ENCODE measurements at regions not wholly inside any gene's neighbourhood (a gene's known extent, or its start where the extent isn't known, plus 50 kb on each side); places are given as distances from the start of the nearest gene placed in this dataset.

GRCh38 chr10:85510682-85511081 is 855.9 kb downstream of the GRID1 start:
- H3K9me3 Mint-ChIP-seq: no peaks in the 10 kb centered on the region
- ChIA-PET POLR2A (no interaction called here), CTCF (no interaction called here)
- TF ChIP-seq, protein P1, sequence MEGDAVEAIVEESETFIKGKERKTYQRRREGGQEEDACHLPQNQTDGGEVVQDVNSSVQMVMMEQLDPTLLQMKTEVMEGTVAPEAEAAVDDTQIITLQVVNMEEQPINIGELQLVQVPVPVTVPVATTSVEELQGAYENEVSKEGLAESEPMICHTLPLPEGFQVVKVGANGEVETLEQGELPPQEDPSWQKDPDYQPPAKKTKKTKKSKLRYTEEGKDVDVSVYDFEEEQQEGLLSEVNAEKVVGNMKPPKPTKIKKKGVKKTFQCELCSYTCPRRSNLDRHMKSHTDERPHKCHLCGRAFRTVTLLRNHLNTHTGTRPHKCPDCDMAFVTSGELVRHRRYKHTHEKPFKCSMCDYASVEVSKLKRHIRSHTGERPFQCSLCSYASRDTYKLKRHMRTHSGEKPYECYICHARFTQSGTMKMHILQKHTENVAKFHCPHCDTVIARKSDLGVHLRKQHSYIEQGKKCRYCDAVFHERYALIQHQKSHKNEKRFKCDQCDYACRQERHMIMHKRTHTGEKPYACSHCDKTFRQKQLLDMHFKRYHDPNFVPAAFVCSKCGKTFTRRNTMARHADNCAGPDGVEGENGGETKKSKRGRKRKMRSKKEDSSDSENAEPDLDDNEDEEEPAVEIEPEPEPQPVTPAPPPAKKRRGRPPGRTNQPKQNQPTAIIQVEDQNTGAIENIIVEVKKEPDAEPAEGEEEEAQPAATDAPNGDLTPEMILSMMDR (IDR thresholded peaks at IDR 0.05): no peak
- H3K4me1 Mint-ChIP-seq (ENCODE audit: low read depth): no peaks in the 10 kb centered on the region
- intact Hi-C loops (cut with micrococcal nuclease): no loop called here
- peaks cover 7% of the 10 kb centered on the region for H3K27me3 Mint-ChIP-seq
- H3K4me3 Mint-ChIP-seq: no peak overlapping the region
- ATAC-seq (no peak), DNase-seq (no peak)
- no peaks in the 10 kb centered on the region for H3K36me3 Mint-ChIP-seq (ENCODE audit: low read depth)
- H3K27ac Mint-ChIP-seq: no peak overlapping the region

DNA sequence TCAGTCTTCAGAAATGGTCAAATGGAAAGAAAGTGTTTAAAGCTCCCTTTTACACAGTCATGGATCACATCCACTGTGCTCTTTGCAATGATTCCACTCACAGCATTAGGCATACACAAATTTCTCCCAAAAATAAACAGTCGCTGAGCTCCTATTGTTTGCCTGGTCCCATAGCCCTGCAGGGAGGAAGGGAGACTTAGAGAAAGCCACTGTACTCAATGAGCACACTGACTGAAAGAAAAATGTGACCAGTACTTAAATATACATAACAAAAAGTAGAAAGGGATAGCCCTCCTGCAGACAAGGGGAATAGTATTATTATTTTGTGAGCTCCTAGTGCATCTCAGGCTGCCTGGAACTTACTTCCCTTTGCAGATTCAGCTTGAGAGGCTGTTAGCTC is 853.2 kb downstream of the GRID1 start:
- Mint-ChIP-seq H3K27me3 (peaks cover 5% of the 10 kb centered on the region), H3K36me3 (ENCODE audit: low read depth) (no peaks in the 10 kb centered on the region), H3K9me3 (no peaks in the 10 kb centered on the region), H3K4me3 (no peak overlapping the region), H3K4me1 (ENCODE audit: low read depth) (no peaks in the 10 kb centered on the region), H3K27ac (no peak overlapping the region)
- ATAC-seq: no peak
- CTCF ChIA-PET: no interaction called here
- TF ChIP-seq, protein P1 (IDR thresholded peaks at IDR 0.05): no peak
- no peak for DNase-seq
- intact Hi-C loops (cut with micrococcal nuclease): no loop called here
- POLR2A ChIA-PET: no interaction called here

DNA sequence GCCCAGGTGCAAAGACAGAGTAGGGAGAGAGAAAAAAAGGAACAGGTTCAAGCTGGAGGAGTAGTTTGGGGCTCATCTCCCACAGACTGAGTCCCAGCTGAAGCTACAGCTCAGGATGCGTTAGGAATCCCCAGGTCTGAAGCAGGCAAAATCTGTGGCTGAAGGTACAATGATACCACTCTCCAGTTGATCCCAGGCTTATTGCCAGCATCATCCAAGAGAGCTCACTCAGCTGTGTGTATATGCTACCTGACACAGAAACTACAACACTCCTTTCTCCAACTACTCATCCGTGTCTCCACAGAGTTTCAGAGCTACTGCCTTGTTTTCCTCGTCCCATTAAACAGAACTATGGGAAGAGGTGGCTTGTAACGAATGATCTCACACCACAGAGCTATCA is 851.3 kb downstream of the GRID1 start:
- no peak overlapping the region for H3K27ac Mint-ChIP-seq
- ChIA-PET POLR2A (no interaction called here), CTCF (no interaction called here)
- no peak for DNase-seq
- no peak overlapping the region for H3K4me3 Mint-ChIP-seq
- no peaks in the 10 kb centered on the region for H3K4me1 Mint-ChIP-seq (ENCODE audit: low read depth)
- peaks cover 5% of the 10 kb centered on the region for H3K27me3 Mint-ChIP-seq
- ATAC-seq: no peak
- no peaks in the 10 kb centered on the region for H3K36me3 Mint-ChIP-seq (ENCODE audit: low read depth)
- intact Hi-C loops (cut with micrococcal nuclease): no loop called here
- TF ChIP-seq, protein P1 (IDR thresholded peaks at IDR 0.05): no peak
- H3K9me3 Mint-ChIP-seq: no peaks in the 10 kb centered on the region

- no peak overlapping the region for H3K27ac Mint-ChIP-seq
- ATAC-seq: no peak
Observed at GRCh38 chr10:85524001-85524666, 842.5 kb downstream of the GRID1 start.

DNA sequence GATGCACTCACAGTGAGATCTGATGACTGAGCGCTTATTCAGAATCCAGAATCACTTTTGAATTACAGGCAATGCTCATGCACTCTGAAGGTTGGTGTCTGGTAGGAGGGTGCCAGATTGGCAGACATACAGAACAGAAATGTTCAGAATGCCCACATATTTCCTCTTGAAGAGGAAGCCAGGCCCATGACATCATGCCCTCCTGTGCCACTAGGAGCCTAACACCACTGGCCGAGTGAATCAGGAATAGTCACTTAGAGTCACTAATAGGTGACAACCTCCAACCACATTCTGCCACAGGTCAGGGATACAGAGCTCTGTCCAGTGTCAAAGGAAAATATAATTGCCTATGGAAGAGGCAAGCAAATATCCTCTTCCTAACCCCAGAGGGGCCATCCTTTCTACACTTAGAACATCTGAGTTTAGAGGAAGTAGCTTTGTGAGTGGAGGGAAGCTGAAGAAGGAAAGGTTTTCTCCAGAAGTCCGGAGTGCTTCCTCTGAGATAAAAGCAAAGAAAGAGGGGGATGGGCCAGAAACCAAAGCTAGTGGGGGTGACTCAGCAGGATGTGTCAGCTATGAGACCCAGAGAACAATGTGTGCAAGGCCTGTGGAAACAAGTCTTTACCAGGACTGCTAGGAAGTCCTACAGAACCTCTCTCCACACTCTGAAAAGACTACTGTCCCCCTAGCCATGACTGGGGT is 838.8 kb downstream of the GRID1 start:
- no peaks in the 10 kb centered on the region for H3K36me3 Mint-ChIP-seq (ENCODE audit: low read depth)
- H3K27ac Mint-ChIP-seq: no peak overlapping the region
- TF ChIP-seq, protein P1 (IDR thresholded peaks at IDR 0.05): no peak
- ATAC-seq (no peak), DNase-seq (no peak)
- H3K27me3 Mint-ChIP-seq: peaks cover 15% of the 10 kb centered on the region
- intact Hi-C loops (cut with micrococcal nuclease): no loop called here
- CTCF ChIA-PET: no interaction called here
- POLR2A ChIA-PET: no interaction called here
- no peak overlapping the region for H3K4me3 Mint-ChIP-seq
- H3K4me1 Mint-ChIP-seq (ENCODE audit: low read depth): no peaks in the 10 kb centered on the region
- H3K9me3 Mint-ChIP-seq: peaks cover 8% of the 10 kb centered on the region

More at GRCh38 chr10:85524001-85524666, 842.5 kb downstream of the GRID1 start:
- intact Hi-C loops (cut with micrococcal nuclease): no loop called here
- DNase-seq: no peak
- Mint-ChIP-seq H3K9me3 (peaks cover 8% of the 10 kb centered on the region), H3K4me3 (no peak overlapping the region), H3K36me3 (ENCODE audit: low read depth) (no peaks in the 10 kb centered on the region), H3K27me3 (peaks cover 12% of the 10 kb centered on the region), H3K4me1 (ENCODE audit: low read depth) (no peaks in the 10 kb centered on the region)
- CTCF ChIA-PET: no interaction called here
- TF ChIP-seq, protein P1 (IDR thresholded peaks at IDR 0.05): no peak
- POLR2A ChIA-PET: interaction anchor here (0.8 kb wide), 1 partner anchor 87 kb away, joined by 3 read pairs; no protein-coding TSS in a partner anchor

Measured in activated CD8-positive, alpha-beta T cell treated with anti-CD3 and anti-CD28 coated beads for 36 hours (primary cell).